ENCODE measurements at regions not wholly inside any gene's neighbourhood (a gene's known extent, or its start where the extent isn't known, plus 50 kb on each side); places are given as distances from the start of the nearest gene placed in this dataset.
"Not testable (repeated sequence)": the region's sequence is repeated elsewhere in the genome, so short reads cannot be mapped to it uniquely, and the experiment has no call there.

GRCh38 chr12:7591531-7591930, 74.2 kb downstream of the APOBEC1 start:
- no peak for DNase-seq

- not testable (repeated sequence) for DNase-seq
These were observed 75.6 kb downstream of the APOBEC1 start for GRCh38 chr12:7590085-7590484.

- DNase-seq: peak; percentile 53
These were observed 76.9 kb downstream of the APOBEC1 start for GRCh38 chr12:7588742-7589329.

- DNase-seq: not testable (repeated sequence)
These were observed 80.6 kb upstream of the CD163 start for GRCh38 chr12:7584137-7584536.

- no peak for DNase-seq
These were observed 79.9 kb upstream of the CD163 start for GRCh38 chr12:7583471-7583870.

- no peak for DNase-seq
These were observed 79.2 kb upstream of the CD163 start for GRCh38 chr12:7582796-7583195.

- DNase-seq: no peak
These were observed 78.0 kb upstream of the CD163 start for GRCh38 chr12:7581625-7582024.

- no peak for DNase-seq
These were observed 77.5 kb upstream of the CD163 start for GRCh38 chr12:7581046-7581445.

- no peak for DNase-seq
These were observed 67.7 kb upstream of the CD163 start for GRCh38 chr12:7571257-7571656.

GRCh38 chr12:7557227-7557626, 53.6 kb upstream of the CD163 start:
- DNase-seq: no peak

GRCh38 chr12:7555752-7556151, 52.2 kb upstream of the CD163 start:
- DNase-seq: no peak

GRCh38 chr12:7554831-7555230, 51.3 kb upstream of the CD163 start:
- not testable (repeated sequence) for DNase-seq

Data from CD4-positive, alpha-beta T cell treated with Interleukin-12 subunit alpha and Interleukin-12 subunit beta, for 1 hour (primary cell).